A549 (cell line): ENCODE measurements at regions not wholly inside any gene's neighbourhood (a gene's known extent, or its start where the extent isn't known, plus 50 kb on each side); places are given as distances from the start of the nearest gene placed in this dataset.
A peak's percentile ranks its signal among the peaks of the same experiment; 100 is the strongest.

Experiments
- CTCF ChIP-seq: fragments of >200 bp; sonication (Bioruptor Twin); formaldehyde crosslinking; IDR thresholded peaks from 3 replicates; pipeline ENCODE4 v1.5.1; 2016
- PHF8 ChIP-seq: fragments of 200-600 bp; sonication (generic); IDR thresholded peaks from 2 replicates; pipeline ENCODE4 v1.6.1; 2016; ENCODE audit warnings: low read depth, mild to moderate bottlenecking, antibody characterized with exemption, moderate library complexity, borderline replicate concordance
- POLR2A ChIP-seq: IDR thresholded peaks from 2 replicates; pipeline ENCODE4 v1.6.1; 2012; ENCODE audit warnings: mild to moderate bottlenecking, low read length
- RFX5 ChIP-seq: fragments of 450-650 bp; IDR thresholded peaks from 2 replicates; pipeline ENCODE4 v1.7.1; 2014; ENCODE audit warnings: antibody characterized with exemption, mild to moderate bottlenecking, moderate library complexity
- TF ChIP-seq, protein P1 (sequence below): fragments of 450-650 bp; IDR thresholded peaks from 2 replicates; pipeline ENCODE4 v1.6.1; 2014; ENCODE audit warnings: antibody characterized with exemption

- TF ChIP-seq, protein P1, sequence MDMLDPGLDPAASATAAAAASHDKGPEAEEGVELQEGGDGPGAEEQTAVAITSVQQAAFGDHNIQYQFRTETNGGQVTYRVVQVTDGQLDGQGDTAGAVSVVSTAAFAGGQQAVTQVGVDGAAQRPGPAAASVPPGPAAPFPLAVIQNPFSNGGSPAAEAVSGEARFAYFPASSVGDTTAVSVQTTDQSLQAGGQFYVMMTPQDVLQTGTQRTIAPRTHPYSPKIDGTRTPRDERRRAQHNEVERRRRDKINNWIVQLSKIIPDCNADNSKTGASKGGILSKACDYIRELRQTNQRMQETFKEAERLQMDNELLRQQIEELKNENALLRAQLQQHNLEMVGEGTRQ, result no peak
- TF ChIP-seq RFX5 (0 out of 2 replicates have a peak, but pooled peaks have one; percentile 1), CTCF (no peak), PHF8 (peak; percentile 84), POLR2A (peak; percentile 47)
Measured at GRCh38 chr17:45584092-45585036, 93.8 kb upstream of the PLEKHM1 start.
